HG02571 (cell line): ENCODE measurements at regions not wholly inside any gene's neighbourhood (a gene's known extent, or its start where the extent isn't known, plus 50 kb on each side); places are given as distances from the start of the nearest gene placed in this dataset.

Experiments
- ATAC-seq: cut with Tn5 transposase; IDR thresholded peaks from one replicate; pipeline ENCODE4 v1.9.1; 2021; ENCODE audit warnings: mild to moderate bottlenecking, moderate library complexity; ENCODE audit not compliant: unreplicated experiment

- peak; percentile 55 for ATAC-seq
Observed at GRCh38 chr5:66306105-66306843, 162.2 kb downstream of the SREK1 start.

GRCh38 chr5:66306844-66307315 lies 162.8 kb downstream of the SREK1 start:
- no peak for ATAC-seq

- ATAC-seq: no peak
Observed at GRCh38 chr5:66307647-66308241, 163.6 kb downstream of the SREK1 start.

- no peak for ATAC-seq
Observed at GRCh38 chr5:66312266-66312665, 168.2 kb downstream of the SREK1 start.

GRCh38 chr5:66315784-66316183 lies 171.7 kb downstream of the SREK1 start:
- ATAC-seq: no peak

- ATAC-seq: no peak
Observed at GRCh38 chr5:66322786-66323528, 178.9 kb downstream of the SREK1 start.

GRCh38 chr5:66323529-66323895 lies 179.4 kb downstream of the SREK1 start:
- ATAC-seq: no peak

- no peak for ATAC-seq
Observed at GRCh38 chr5:66324357-66324756, 180.3 kb downstream of the SREK1 start.

- no peak for ATAC-seq
Observed at GRCh38 chr5:66326276-66326675, 182.2 kb downstream of the SREK1 start.

- ATAC-seq: no peak
Observed at GRCh38 chr5:66327008-66327407, 182.9 kb downstream of the SREK1 start.

GRCh38 chr5:66329078-66329477 lies 185.0 kb downstream of the SREK1 start:
- ATAC-seq: no peak

GRCh38 chr5:66333192-66333591 lies 189.1 kb downstream of the SREK1 start:
- no peak for ATAC-seq

- ATAC-seq: no peak
Observed at GRCh38 chr5:66337626-66338226, 193.6 kb downstream of the SREK1 start.

- ATAC-seq: no peak
Observed at GRCh38 chr5:66338828-66339227, 194.7 kb downstream of the SREK1 start.

GRCh38 chr5:66339896-66340295 lies 195.8 kb downstream of the SREK1 start:
- no peak for ATAC-seq

GRCh38 chr5:66340786-66341185 lies 196.7 kb downstream of the SREK1 start:
- ATAC-seq: no peak

- no peak for ATAC-seq
Observed at GRCh38 chr5:66342341-66342880, 198.3 kb downstream of the SREK1 start.

GRCh38 chr5:66343370-66344071 lies 199.4 kb downstream of the SREK1 start:
- ATAC-seq: no peak

- ATAC-seq: no peak
Observed at GRCh38 chr5:66344544-66344943, 200.4 kb downstream of the SREK1 start.

GRCh38 chr5:66345281-66345680 lies 201.2 kb downstream of the SREK1 start:
- ATAC-seq: no peak

GRCh38 chr5:66346869-66347268 lies 202.8 kb downstream of the SREK1 start:
- no peak for ATAC-seq
